A673 (cell line): ENCODE measurements at regions not wholly inside any gene's neighbourhood (a gene's known extent, or its start where the extent isn't known, plus 50 kb on each side); places are given as distances from the start of the nearest gene placed in this dataset.

ENCODE experiments used
- BruUV-seq: library from RNA; stranded (reverse); fragments of 400-500 nt; replicated peaks from 2 replicates; lab custom pipeline; 2021; lab: Mats Ljungman, UMichigan
- CTCF ChIA-PET: fragments of 300-600 bp; sonication (Branson Sonifier 250); formaldehyde crosslinking; loops from one replicate; lab custom pipeline; 2022; ENCODE audit warnings: antibody characterized with exemption; lab: Charles Lee
- POLR2A ChIA-PET: fragments of 300-600 bp; sonication (Branson Sonifier 250); formaldehyde crosslinking; loops from one replicate; lab custom pipeline; 2022; ENCODE audit warnings: antibody characterized with exemption; ENCODE audit not compliant: low non-redundant PET; lab: Charles Lee
- DNase-seq: peaks from one replicate; pipeline ENCODE4 v3.0.0-alpha.2; 2015; ENCODE audit warnings: low spot score
- H3K27ac ChIP-seq: fragments of 200-600 bp; sonication (generic); 2 replicates; pipeline ENCODE4 v1.5.1; 2016; ENCODE audit warnings: mixed run types, low read depth, mild to moderate bottlenecking, mixed read lengths, antibody characterized with exemption, low read length; ENCODE audit not compliant: poor library complexity, severe bottlenecking
- H3K27me3 ChIP-seq: fragments of 200-600 bp; sonication (generic); replicated peaks from 2 replicates; pipeline ENCODE4 v1.6.1; 2017; ENCODE audit warnings: mixed run types, low read depth, mild to moderate bottlenecking, mixed read lengths, antibody characterized with exemption, low read length; ENCODE audit not compliant: insufficient read depth, poor library complexity
- H3K36me3 ChIP-seq: fragments of 200-600 bp; sonication (generic); 2 replicates; pipeline ENCODE4 v1.6.1; 2016; ENCODE audit warnings: mixed run types, mild to moderate bottlenecking, mixed read lengths, antibody characterized with exemption, low read length; ENCODE audit not compliant: insufficient read depth, poor library complexity, severe bottlenecking
- H3K4me1 ChIP-seq: fragments of 200-600 bp; sonication (generic); 2 replicates; pipeline ENCODE4 v1.6.1; 2017; ENCODE audit warnings: mixed run types, mild to moderate bottlenecking, mixed read lengths, antibody characterized with exemption, low read length; ENCODE audit not compliant: insufficient read depth, poor library complexity, severe bottlenecking
- H3K4me3 ChIP-seq: fragments of 200-600 bp; sonication (generic); 2 replicates; pipeline ENCODE4 v1.5.1; 2016; ENCODE audit warnings: low read depth, mixed run types, mild to moderate bottlenecking, mixed read lengths, low read length; ENCODE audit not compliant: poor library complexity, severe bottlenecking
- H3K9me3 ChIP-seq: fragments of 200-600 bp; sonication (generic); 2 replicates; pipeline ENCODE4 v1.6.1; 2016; ENCODE audit warnings: mixed run types, low read depth, mild to moderate bottlenecking, mixed read lengths, antibody characterized with exemption, low read length; ENCODE audit not compliant: poor library complexity, severe bottlenecking
- CTCF ChIP-seq: fragments of 300-800, 200-600 bp; sonication (generic); conservative IDR thresholded peaks from 2 replicates; pipeline ENCODE4 v1.5.1; 2017; ENCODE audit warnings: low read depth, mild to moderate bottlenecking, antibody characterized with exemption, low read length, moderate library complexity, mixed read lengths
- EZH2 ChIP-seq: fragments of 200-600 bp; sonication (generic); IDR thresholded peaks from 2 replicates; pipeline ENCODE4 v1.6.1; 2017; ENCODE audit warnings: borderline replicate concordance, low read depth, mild to moderate bottlenecking, mixed read lengths, antibody characterized with exemption, low read length; ENCODE audit not compliant: poor library complexity, severe bottlenecking
- intact Hi-C: fragments of 100-400 bp; cut with micrococcal nuclease; formaldehyde crosslinking; loops from one replicate; pipeline ENCODE4 v1.10.0; 2022; ENCODE audit not compliant: unreplicated experiment

DNA sequence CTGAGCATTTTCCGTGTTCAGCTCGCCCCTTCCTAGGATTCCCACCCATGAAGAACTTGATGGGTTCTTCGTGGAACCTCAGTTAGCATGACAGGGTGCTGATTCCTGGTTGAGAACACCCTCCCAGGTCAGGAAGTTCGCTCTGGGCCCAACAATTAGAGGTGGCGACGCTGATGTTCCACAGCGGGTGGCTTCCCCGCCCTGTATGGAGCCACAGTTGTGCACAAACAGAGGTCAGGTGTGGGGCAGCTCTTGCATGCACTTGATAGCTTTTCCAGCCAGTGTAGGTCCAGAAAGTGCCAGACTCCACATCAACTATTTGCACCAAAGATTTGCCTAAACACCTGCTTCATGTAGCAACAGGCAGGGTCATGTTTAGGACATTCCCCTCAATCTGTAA is 788.2 kb downstream of the MED13L start:
- Histone ChIP-seq H3K4me1 (no peaks in the 10 kb centered on the region), H3K9me3 (no peaks in the 10 kb centered on the region), H3K4me3 (no peak overlapping the region), H3K27ac (no peak overlapping the region), H3K27me3 (no peaks in the 10 kb centered on the region), H3K36me3 (no peaks in the 10 kb centered on the region)
- intact Hi-C loops, result no loop called here
- DNase-seq, result no peak
- BruUV-seq, result no TSS peak
- POLR2A ChIA-PET, result no interaction called here
- CTCF ChIA-PET, result no interaction called here
- TF ChIP-seq CTCF (no peak), EZH2 (no peak)

DNA sequence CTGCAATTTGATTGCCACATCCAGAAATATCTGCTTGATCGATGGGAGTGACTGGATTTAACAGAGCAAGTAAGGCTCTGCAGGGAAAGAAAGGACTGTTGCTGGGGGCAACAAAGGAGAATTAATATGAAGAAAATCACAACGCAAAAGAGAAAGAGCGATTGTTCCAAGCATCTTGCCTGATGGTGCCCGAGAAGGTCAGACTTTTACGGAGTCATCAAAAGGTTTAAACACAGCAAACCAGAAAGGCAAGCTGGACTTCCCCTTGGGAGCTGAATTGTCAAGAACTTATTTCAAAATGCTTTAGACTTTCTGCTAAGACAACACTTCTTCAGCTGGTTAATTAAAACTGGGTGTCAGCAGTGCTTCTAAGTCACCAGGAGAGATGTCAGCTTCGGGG is 791.5 kb downstream of the MED13L start:
- Histone ChIP-seq H3K27ac (no peak overlapping the region), H3K27me3 (no peaks in the 10 kb centered on the region), H3K4me3 (no peak overlapping the region), H3K4me1 (no peaks in the 10 kb centered on the region), H3K9me3 (peaks cover 6% of the 10 kb centered on the region), H3K36me3 (no peaks in the 10 kb centered on the region)
- intact Hi-C loops, result no loop called here
- BruUV-seq, result no TSS peak
- ChIA-PET CTCF (no interaction called here), POLR2A (no interaction called here)
- TF ChIP-seq EZH2 (no peak), CTCF (no peak)
- DNase-seq, result no peak

GRCh38 chr12:115485503-115485902 is 792.0 kb downstream of the MED13L start:
- H3K4me1 ChIP-seq, result no peaks in the 10 kb centered on the region
- ChIA-PET POLR2A (no interaction called here), CTCF (no interaction called here)
- DNase-seq, result no peak
- H3K4me3 ChIP-seq, result no peak overlapping the region
- H3K36me3 ChIP-seq, result no peaks in the 10 kb centered on the region
- intact Hi-C loops, result no loop called here
- no TSS peak for BruUV-seq
- no peak overlapping the region for H3K27ac ChIP-seq
- peaks cover 6% of the 10 kb centered on the region for H3K9me3 ChIP-seq
- TF ChIP-seq EZH2 (no peak), CTCF (no peak)
- H3K27me3 ChIP-seq, result no peaks in the 10 kb centered on the region
